ENCODE measurements at regions not wholly inside any gene's neighbourhood (a gene's known extent, or its start where the extent isn't known, plus 50 kb on each side); places are given as distances from the start of the nearest gene placed in this dataset.

DNA sequence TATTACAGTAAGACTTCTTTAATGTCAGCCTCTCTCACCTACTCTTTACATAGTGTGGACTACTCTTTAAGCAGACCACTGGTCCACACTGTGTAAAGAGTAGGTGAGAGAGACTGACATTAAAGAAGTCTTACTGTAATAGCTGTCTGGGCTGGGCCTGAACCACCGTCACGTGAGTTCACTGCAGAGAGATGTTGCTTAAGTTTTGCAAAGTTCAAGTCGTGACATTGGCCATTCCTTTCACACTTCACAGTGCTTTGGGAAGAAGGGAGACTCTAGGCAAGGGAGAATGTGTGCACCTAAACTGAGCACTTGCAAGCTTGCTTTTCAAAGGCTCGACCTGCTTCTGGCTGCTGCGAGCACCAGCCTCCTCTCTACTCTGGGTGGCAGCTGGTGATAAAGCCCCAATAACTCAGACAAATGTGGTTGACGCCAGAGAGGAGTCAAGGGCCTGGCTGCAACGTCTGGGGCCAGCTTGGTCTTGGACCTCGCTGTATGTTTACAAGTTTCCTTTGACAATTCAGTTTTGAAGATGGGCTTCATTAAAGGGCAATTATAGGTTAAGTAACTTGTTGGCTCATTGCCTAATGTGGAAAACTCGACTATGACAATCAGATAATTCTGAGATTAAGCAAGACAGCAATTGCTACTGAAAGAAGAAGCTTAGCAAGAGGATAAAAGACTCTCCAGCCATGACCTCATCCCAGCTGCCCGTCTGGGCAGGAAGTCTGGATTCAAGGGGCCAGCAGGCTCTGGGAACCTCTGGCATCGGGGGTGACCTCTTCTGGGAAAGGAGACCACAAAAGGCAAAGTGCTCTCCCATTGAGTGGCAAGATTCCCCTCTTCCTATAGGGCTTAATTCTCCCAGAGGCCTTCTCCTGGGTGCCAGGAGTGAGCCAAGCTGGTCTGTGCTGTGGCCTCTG is 242.1 kb upstream of the TLE3 start:
- TF ChIP-seq, protein P1, sequence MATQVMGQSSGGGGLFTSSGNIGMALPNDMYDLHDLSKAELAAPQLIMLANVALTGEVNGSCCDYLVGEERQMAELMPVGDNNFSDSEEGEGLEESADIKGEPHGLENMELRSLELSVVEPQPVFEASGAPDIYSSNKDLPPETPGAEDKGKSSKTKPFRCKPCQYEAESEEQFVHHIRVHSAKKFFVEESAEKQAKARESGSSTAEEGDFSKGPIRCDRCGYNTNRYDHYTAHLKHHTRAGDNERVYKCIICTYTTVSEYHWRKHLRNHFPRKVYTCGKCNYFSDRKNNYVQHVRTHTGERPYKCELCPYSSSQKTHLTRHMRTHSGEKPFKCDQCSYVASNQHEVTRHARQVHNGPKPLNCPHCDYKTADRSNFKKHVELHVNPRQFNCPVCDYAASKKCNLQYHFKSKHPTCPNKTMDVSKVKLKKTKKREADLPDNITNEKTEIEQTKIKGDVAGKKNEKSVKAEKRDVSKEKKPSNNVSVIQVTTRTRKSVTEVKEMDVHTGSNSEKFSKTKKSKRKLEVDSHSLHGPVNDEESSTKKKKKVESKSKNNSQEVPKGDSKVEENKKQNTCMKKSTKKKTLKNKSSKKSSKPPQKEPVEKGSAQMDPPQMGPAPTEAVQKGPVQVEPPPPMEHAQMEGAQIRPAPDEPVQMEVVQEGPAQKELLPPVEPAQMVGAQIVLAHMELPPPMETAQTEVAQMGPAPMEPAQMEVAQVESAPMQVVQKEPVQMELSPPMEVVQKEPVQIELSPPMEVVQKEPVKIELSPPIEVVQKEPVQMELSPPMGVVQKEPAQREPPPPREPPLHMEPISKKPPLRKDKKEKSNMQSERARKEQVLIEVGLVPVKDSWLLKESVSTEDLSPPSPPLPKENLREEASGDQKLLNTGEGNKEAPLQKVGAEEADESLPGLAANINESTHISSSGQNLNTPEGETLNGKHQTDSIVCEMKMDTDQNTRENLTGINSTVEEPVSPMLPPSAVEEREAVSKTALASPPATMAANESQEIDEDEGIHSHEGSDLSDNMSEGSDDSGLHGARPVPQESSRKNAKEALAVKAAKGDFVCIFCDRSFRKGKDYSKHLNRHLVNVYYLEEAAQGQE (IDR thresholded peaks at IDR 0.05; ENCODE audit: low read depth): no peak
- TF ChIP-seq TCF12 (IDR thresholded peaks at IDR 0.05; ENCODE audit: low read depth) (no peak), EP300 (IDR thresholded peaks at IDR 0.05; ENCODE audit: borderline replicate concordance) (no peak), ZBTB7A (IDR thresholded peaks at IDR 0.05; ENCODE audit: low read depth) (no peak), CEBPB (IDR thresholded peaks at IDR 0.05) (no peak), TAF1 (IDR thresholded peaks at IDR 0.05; ENCODE audit: low read depth) (no peak), CREB1 (IDR thresholded peaks at IDR 0.05; ENCODE audit: low read depth) (no peak), FOXM1 (IDR thresholded peaks at IDR 0.05; ENCODE audit: borderline replicate concordance, low read depth) (no peak), EGR1 (IDR thresholded peaks at IDR 0.05) (no peak), RAD21 (IDR thresholded peaks at IDR 0.05; ENCODE audit: low read depth) (no peak), YY1 (IDR thresholded peaks at IDR 0.05; ENCODE audit: low read depth) (no peak), TEAD4 (IDR thresholded peaks at IDR 0.05) (no peak), NFIC (IDR thresholded peaks at IDR 0.05) (no peak)
- TF ChIP-seq, protein P2, sequence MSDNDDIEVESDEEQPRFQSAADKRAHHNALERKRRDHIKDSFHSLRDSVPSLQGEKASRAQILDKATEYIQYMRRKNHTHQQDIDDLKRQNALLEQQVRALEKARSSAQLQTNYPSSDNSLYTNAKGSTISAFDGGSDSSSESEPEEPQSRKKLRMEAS (IDR thresholded peaks at IDR 0.05): no peak
- TF ChIP-seq, protein P3, sequence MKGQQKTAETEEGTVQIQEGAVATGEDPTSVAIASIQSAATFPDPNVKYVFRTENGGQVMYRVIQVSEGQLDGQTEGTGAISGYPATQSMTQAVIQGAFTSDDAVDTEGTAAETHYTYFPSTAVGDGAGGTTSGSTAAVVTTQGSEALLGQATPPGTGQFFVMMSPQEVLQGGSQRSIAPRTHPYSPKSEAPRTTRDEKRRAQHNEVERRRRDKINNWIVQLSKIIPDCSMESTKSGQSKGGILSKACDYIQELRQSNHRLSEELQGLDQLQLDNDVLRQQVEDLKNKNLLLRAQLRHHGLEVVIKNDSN (IDR thresholded peaks at IDR 0.05): no peak

DNA sequence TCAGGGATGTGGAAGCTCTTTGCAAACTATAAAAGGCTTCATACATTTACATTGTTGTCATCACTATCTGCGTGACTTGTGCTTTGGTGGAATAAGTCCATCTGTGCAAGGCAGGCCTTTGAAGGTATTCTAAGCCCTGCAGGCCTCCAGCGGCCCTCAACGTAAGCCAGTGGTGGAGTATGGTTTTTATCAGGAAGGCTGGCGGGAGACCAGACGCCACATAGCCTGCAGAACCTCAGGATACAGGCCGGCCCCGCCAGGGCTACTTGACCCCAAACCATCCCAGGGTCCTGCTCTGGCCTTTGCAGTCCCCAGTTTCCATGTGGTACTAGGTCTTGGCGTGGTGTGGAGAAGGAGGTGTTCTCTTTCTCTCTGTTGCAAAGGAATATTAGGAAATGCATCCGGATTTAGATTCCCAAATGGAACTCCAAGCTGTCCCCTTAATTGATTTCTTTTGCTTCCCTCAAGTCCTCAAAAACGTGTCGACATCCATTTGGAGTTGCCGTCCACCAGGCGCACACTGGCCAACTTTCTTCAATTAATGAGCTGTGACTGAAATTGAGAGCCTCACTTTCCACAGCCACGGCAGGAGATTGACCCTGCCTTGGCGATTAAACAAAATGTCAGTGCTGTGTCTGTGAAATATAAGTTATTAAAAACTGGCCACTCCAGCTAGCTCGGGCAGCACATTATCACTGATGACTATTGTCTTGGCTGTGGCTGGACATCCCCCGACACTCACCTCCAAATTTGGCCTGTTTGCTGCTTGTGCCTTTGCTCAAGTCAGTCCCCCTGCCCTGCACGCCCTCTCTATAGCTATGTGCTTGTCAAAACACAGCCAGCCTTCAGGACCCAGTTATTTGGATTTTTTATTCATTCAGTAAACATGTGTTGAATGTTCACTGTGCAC is 239.8 kb upstream of the TLE3 start:
- TF ChIP-seq EP300 (IDR thresholded peaks at IDR 0.05; ENCODE audit: borderline replicate concordance) (no peak), CEBPB (IDR thresholded peaks at IDR 0.05) (no peak), ZBTB7A (IDR thresholded peaks at IDR 0.05; ENCODE audit: low read depth) (no peak), FOXM1 (IDR thresholded peaks at IDR 0.05; ENCODE audit: borderline replicate concordance, low read depth) (no peak), TCF12 (IDR thresholded peaks at IDR 0.05; ENCODE audit: low read depth) (no peak), TAF1 (IDR thresholded peaks at IDR 0.05; ENCODE audit: low read depth) (no peak), CREB1 (IDR thresholded peaks at IDR 0.05; ENCODE audit: low read depth) (no peak), TEAD4 (IDR thresholded peaks at IDR 0.05) (no peak), EGR1 (IDR thresholded peaks at IDR 0.05) (no peak)
- TF ChIP-seq, protein P2 (IDR thresholded peaks at IDR 0.05): no peak
- TF ChIP-seq, protein P1 (IDR thresholded peaks at IDR 0.05; ENCODE audit: low read depth): no peak

DNA sequence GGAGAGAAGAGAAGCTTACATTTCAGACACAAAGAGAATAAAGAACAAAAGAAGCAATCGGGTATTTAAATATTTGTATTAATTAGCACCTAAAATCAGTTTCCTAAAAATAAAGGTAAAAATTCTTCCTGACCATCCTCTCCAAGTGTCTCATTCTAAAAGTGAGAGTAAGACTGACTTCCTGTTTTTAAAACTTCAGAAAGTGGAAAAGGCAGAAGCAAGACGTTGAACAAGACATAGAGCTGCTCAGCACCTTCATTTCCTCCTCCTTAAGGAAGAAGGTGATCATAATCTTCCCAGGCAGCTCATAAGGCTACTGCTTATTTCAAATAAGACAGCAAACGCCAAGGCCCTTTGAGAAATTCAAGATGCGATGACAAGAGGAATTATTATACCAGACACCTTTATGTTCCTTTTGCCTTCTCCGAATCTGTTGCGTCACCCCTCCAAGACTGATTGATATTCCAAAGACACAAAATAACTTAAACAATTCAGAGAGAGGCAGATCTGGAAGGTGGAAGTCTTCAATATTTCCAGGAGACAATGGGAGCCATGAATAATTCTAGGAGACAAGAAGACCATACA is 238.8 kb upstream of the TLE3 start:
- TF ChIP-seq CREB1 (IDR thresholded peaks at IDR 0.05; ENCODE audit: low read depth) (no peak), CEBPB (IDR thresholded peaks at IDR 0.05) (no peak), TEAD4 (IDR thresholded peaks at IDR 0.05) (no peak)

DNA sequence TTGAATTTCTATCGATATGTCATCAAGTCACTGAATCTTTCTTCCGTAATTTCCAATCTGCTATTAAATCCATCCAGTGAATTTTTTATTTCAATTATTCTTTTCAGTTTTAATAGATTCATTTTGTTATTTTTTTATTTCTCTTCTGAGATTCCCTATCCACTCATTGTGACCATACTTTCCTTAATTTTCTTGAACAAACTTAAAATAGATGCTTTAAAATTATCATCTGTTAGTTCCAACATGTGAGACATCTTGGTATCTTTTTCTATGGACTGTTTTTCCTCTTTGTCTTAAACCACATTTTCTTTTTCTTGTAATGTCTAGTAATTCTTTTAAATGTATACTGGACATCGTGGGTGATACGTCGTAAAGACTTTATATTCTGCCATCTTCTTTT is 236.6 kb upstream of the TLE3 start:
- no peak for TF ChIP-seq TCF12 (IDR thresholded peaks at IDR 0.05; ENCODE audit: low read depth)
- no peak for TF ChIP-seq EGR1 (IDR thresholded peaks at IDR 0.05)
- no peak for TF ChIP-seq YY1 (IDR thresholded peaks at IDR 0.05; ENCODE audit: low read depth)
- TF ChIP-seq, protein P1 (IDR thresholded peaks at IDR 0.05; ENCODE audit: low read depth): no peak
- TF ChIP-seq TEAD4 (IDR thresholded peaks at IDR 0.05): no peak
- TF ChIP-seq, protein P2 (IDR thresholded peaks at IDR 0.05): no peak
- no peak for TF ChIP-seq RAD21 (IDR thresholded peaks at IDR 0.05; ENCODE audit: low read depth)

Data from Ishikawa (cell line).